SJCRH30 (cell line): ENCODE measurements at regions not wholly inside any gene's neighbourhood (a gene's known extent, or its start where the extent isn't known, plus 50 kb on each side); places are given as distances from the start of the nearest gene placed in this dataset.

ENCODE experiments used
- DNase-seq, 2 experiments: peaks; one replicate each; pipeline ENCODE4 v3.0.0-alpha.2; 2015 to 2020
- H3K27ac ChIP-seq: fragments of 250-450 bp; sonication (Bioruptor Pico); 2 replicates; pipeline ENCODE4 v1.5.1; 2020; ENCODE audit warnings: mild to moderate bottlenecking, moderate library complexity
- H3K27me3 ChIP-seq: fragments of 250-450 bp; sonication (Bioruptor Pico); 2 replicates; pipeline ENCODE4 v1.5.1; 2020; ENCODE audit warnings: mild to moderate bottlenecking, moderate library complexity
- H3K36me3 ChIP-seq: fragments of 250-450 bp; sonication (Bioruptor Pico); 2 replicates; pipeline ENCODE4 v1.5.1; 2020; ENCODE audit warnings: mild to moderate bottlenecking, moderate library complexity
- H3K4me1 ChIP-seq: fragments of 250-450 bp; sonication (Bioruptor Pico); 2 replicates; pipeline ENCODE4 v1.5.1; 2020; ENCODE audit warnings: mild to moderate bottlenecking, moderate library complexity
- H3K4me3 ChIP-seq: fragments of 250-450 bp; sonication (Bioruptor Pico); 2 replicates; pipeline ENCODE4 v1.5.1; 2020; ENCODE audit warnings: mild to moderate bottlenecking, moderate library complexity
- H3K9me3 ChIP-seq: fragments of 250-450 bp; sonication (Bioruptor Pico); replicated peaks from 2 replicates; pipeline ENCODE4 v1.5.1; 2020; ENCODE audit warnings: mild to moderate bottlenecking, moderate library complexity

- H3K9me3 ChIP-seq = no peaks in the 10 kb centered on the region
- DNase-seq = no peak
- H3K36me3 ChIP-seq = no peaks in the 10 kb centered on the region
- no peak overlapping the region for H3K27ac ChIP-seq
- peaks cover 5% of the 10 kb centered on the region; the same call in 1 of the 2 replicates for H3K4me1 ChIP-seq
- no peak overlapping the region for H3K4me3 ChIP-seq
- H3K27me3 ChIP-seq = no peaks in the 10 kb centered on the region
Observed at GRCh38 chr22:22746061-22746962, 101.9 kb downstream of the GGTLC2 start.

- no peak overlapping the region for H3K4me3 ChIP-seq
- DNase-seq = no peak
- H3K27ac ChIP-seq = no peak overlapping the region
- H3K36me3 ChIP-seq = no peaks in the 10 kb centered on the region
- peaks cover 5% of the 10 kb centered on the region; the same call in 1 of the 2 replicates for H3K4me1 ChIP-seq
- H3K9me3 ChIP-seq = no peaks in the 10 kb centered on the region
- H3K27me3 ChIP-seq = no peaks in the 10 kb centered on the region
Observed at GRCh38 chr22:22746963-22747933, 102.8 kb downstream of the GGTLC2 start.

- peaks cover 5% of the 10 kb centered on the region; the same call in 1 of the 2 replicates for H3K4me1 ChIP-seq
- H3K4me3 ChIP-seq = no peak overlapping the region
- no peaks in the 10 kb centered on the region for H3K9me3 ChIP-seq
- H3K27me3 ChIP-seq = no peaks in the 10 kb centered on the region
- peak; percentile 26 to 70 for DNase-seq
- H3K27ac ChIP-seq = no peak overlapping the region
- no peaks in the 10 kb centered on the region for H3K36me3 ChIP-seq
Observed at GRCh38 chr22:22748297-22748743, 103.9 kb downstream of the GGTLC2 start.

GRCh38 chr22:22748756-22749155 lies 104.3 kb downstream of the GGTLC2 start:
- no peaks in the 10 kb centered on the region for H3K36me3 ChIP-seq
- no peaks in the 10 kb centered on the region for H3K9me3 ChIP-seq
- H3K27me3 ChIP-seq = no peaks in the 10 kb centered on the region
- DNase-seq = no peak
- no peak overlapping the region for H3K4me3 ChIP-seq
- no peak overlapping the region for H3K27ac ChIP-seq
- peaks cover 5% of the 10 kb centered on the region; the same call in 1 of the 2 replicates for H3K4me1 ChIP-seq

GRCh38 chr22:22749167-22749758 lies 104.8 kb downstream of the GGTLC2 start:
- peaks cover 5% of the 10 kb centered on the region; the same call in 1 of the 2 replicates for H3K4me1 ChIP-seq
- H3K9me3 ChIP-seq = no peaks in the 10 kb centered on the region
- no peak for DNase-seq
- H3K27me3 ChIP-seq = no peaks in the 10 kb centered on the region
- H3K4me3 ChIP-seq = no peak overlapping the region
- H3K36me3 ChIP-seq = no peaks in the 10 kb centered on the region
- no peak overlapping the region for H3K27ac ChIP-seq

- no peak overlapping the region for H3K27ac ChIP-seq
- peak; percentile 44 to 66 for DNase-seq
- H3K27me3 ChIP-seq = no peaks in the 10 kb centered on the region
- H3K4me1 ChIP-seq = peaks cover 5% of the 10 kb centered on the region; the same call in 1 of the 2 replicates
- H3K9me3 ChIP-seq = no peaks in the 10 kb centered on the region
- H3K36me3 ChIP-seq = no peaks in the 10 kb centered on the region
- no peak overlapping the region for H3K4me3 ChIP-seq
Observed at GRCh38 chr22:22750335-22751042, 106.1 kb downstream of the GGTLC2 start.

- peaks cover 5% of the 10 kb centered on the region; the same call in 1 of the 2 replicates for H3K4me1 ChIP-seq
- no peak overlapping the region for H3K27ac ChIP-seq
- H3K27me3 ChIP-seq = no peaks in the 10 kb centered on the region
- no peak overlapping the region for H3K4me3 ChIP-seq
- no peaks in the 10 kb centered on the region for H3K9me3 ChIP-seq
- DNase-seq = no peak
- no peaks in the 10 kb centered on the region for H3K36me3 ChIP-seq
Observed at GRCh38 chr22:22751043-22751603, 106.7 kb downstream of the GGTLC2 start.

- H3K4me1 ChIP-seq = peaks cover 5% of the 10 kb centered on the region; the same call in 1 of the 2 replicates
- H3K27ac ChIP-seq = no peak overlapping the region
- no peak for DNase-seq
- no peak overlapping the region for H3K4me3 ChIP-seq
- no peaks in the 10 kb centered on the region for H3K27me3 ChIP-seq
- no peaks in the 10 kb centered on the region for H3K36me3 ChIP-seq
- H3K9me3 ChIP-seq = no peaks in the 10 kb centered on the region
Observed at GRCh38 chr22:22752199-22752555, 107.8 kb downstream of the GGTLC2 start.

- no peak for DNase-seq
- Histone ChIP-seq H3K36me3 (no peaks in the 10 kb centered on the region), H3K27ac (no peak overlapping the region), H3K4me1 (peaks cover 5% of the 10 kb centered on the region; the same call in 1 of the 2 replicates), H3K27me3 (no peaks in the 10 kb centered on the region), H3K9me3 (no peaks in the 10 kb centered on the region), H3K4me3 (no peak overlapping the region)
Observed at GRCh38 chr22:22752556-22753477, 108.4 kb downstream of the GGTLC2 start.

- H3K36me3 ChIP-seq = no peaks in the 10 kb centered on the region
- no peak overlapping the region for H3K4me3 ChIP-seq
- no peak overlapping the region for H3K27ac ChIP-seq
- no peaks in the 10 kb centered on the region for H3K27me3 ChIP-seq
- H3K9me3 ChIP-seq = no peaks in the 10 kb centered on the region
- H3K4me1 ChIP-seq = peaks cover 5% of the 10 kb centered on the region; the same call in 1 of the 2 replicates
- peak; percentile 58 to 73 for DNase-seq
Observed at GRCh38 chr22:22753526-22754267, 109.3 kb downstream of the GGTLC2 start.

- no peak overlapping the region for H3K27ac ChIP-seq
- H3K36me3 ChIP-seq = no peaks in the 10 kb centered on the region
- H3K9me3 ChIP-seq = no peaks in the 10 kb centered on the region
- no peak overlapping the region for H3K4me3 ChIP-seq
- no peaks in the 10 kb centered on the region for H3K27me3 ChIP-seq
- H3K4me1 ChIP-seq = peaks cover 5% of the 10 kb centered on the region; the same call in 1 of the 2 replicates
- no peak for DNase-seq
Observed at GRCh38 chr22:22754268-22754657, 109.8 kb downstream of the GGTLC2 start.

- DNase-seq = no peak
Observed at GRCh38 chr22:22754961-22755777, 110.8 kb downstream of the GGTLC2 start.

More at GRCh38 chr22:22754961-22755777, 110.8 kb downstream of the GGTLC2 start:
- no peaks in the 10 kb centered on the region for H3K9me3 ChIP-seq
- no peaks in the 10 kb centered on the region for H3K36me3 ChIP-seq
- no peak overlapping the region for H3K27ac ChIP-seq
- H3K27me3 ChIP-seq = no peaks in the 10 kb centered on the region
- H3K4me1 ChIP-seq = peaks cover 10% of the 10 kb centered on the region
- H3K4me3 ChIP-seq = no peak overlapping the region
